D721Med (cell line): ENCODE measurements at regions not wholly inside any gene's neighbourhood (a gene's known extent, or its start where the extent isn't known, plus 50 kb on each side); places are given as distances from the start of the nearest gene placed in this dataset.

Experiments used
- DNase-seq: peaks from one replicate; pipeline ENCODE4 v3.0.0; 2011; ENCODE audit warnings: low spot score; ENCODE audit not compliant: insufficient read length
- FAIRE-seq: peaks from 2 replicates; lab custom pipeline; 2011; peaks lifted over from hg19 to GRCh38; lab: Jason Lieb, UNC
- CTCF ChIP-seq: IDR thresholded peaks from 2 replicates; pipeline ENCODE4 v1.5.1; 2012; ENCODE audit warnings: mild to moderate bottlenecking, control low read depth; ENCODE audit not compliant: insufficient read depth; ENCODE audit errors: missing control alignments

GRCh38 chr1:82686774-82687173 is 886.0 kb downstream of the ADGRL2 start:
- no peak for DNase-seq
- no peak for FAIRE-seq
- no peak for TF ChIP-seq CTCF

- TF ChIP-seq CTCF: no peak
- no peak for DNase-seq
- no peak for FAIRE-seq
Measured at GRCh38 chr1:82646888-82647287, 846.2 kb downstream of the ADGRL2 start.

- TF ChIP-seq CTCF: no peak
- FAIRE-seq: no peak
Measured at GRCh38 chr1:82646336-82646735, 845.6 kb downstream of the ADGRL2 start.

GRCh38 chr1:82644186-82644915 is 843.6 kb downstream of the ADGRL2 start:
- no peak for DNase-seq
- no peak for TF ChIP-seq CTCF
- FAIRE-seq: no peak

More at GRCh38 chr1:82646336-82646735, 845.6 kb downstream of the ADGRL2 start:
- DNase-seq: no peak

GRCh38 chr1:82640352-82640751 is 839.6 kb downstream of the ADGRL2 start:
- no peak for FAIRE-seq

GRCh38 chr1:82634266-82634665 is 833.5 kb downstream of the ADGRL2 start:
- no peak for DNase-seq
- no peak for FAIRE-seq

More at GRCh38 chr1:82640352-82640751, 839.6 kb downstream of the ADGRL2 start:
- no peak for DNase-seq
- no peak for TF ChIP-seq CTCF

More at GRCh38 chr1:82634266-82634665, 833.5 kb downstream of the ADGRL2 start:
- no peak for TF ChIP-seq CTCF
